ENCODE measurements at regions not wholly inside any gene's neighbourhood (a gene's known extent, or its start where the extent isn't known, plus 50 kb on each side); places are given as distances from the start of the nearest gene placed in this dataset.

- Histone ChIP-seq H3K27ac (ENCODE audit: low read length) (no peak overlapping the region), H2AFZ (ENCODE audit: low read depth, low read length) (no peak overlapping the region), H3K9me2 (ENCODE audit: insufficient read depth, low read length) (no peaks in the 10 kb centered on the region), H4K20me1 (ENCODE audit: insufficient read depth) (no peaks in the 10 kb centered on the region), H3K9ac (ENCODE audit: low read length) (no peak overlapping the region), H3K79me2 (replicated peaks; ENCODE audit: insufficient read depth, low read length) (no peaks in the 10 kb centered on the region), H3K4me3 (ENCODE audit: low read length) (no peak overlapping the region), H3F3A (ENCODE audit: insufficient read depth, low read length, poor library complexity, severe bottlenecking) (no peaks in the 10 kb centered on the region), H3K9me3 (ENCODE audit: low read length) (no peaks in the 10 kb centered on the region), H3K27me3 (ENCODE audit: insufficient read depth, low read depth, low read length) (no peaks in the 10 kb centered on the region), H3K36me3 (ENCODE audit: insufficient read depth, low read length) (no peaks in the 10 kb centered on the region), H3K4me2 (ENCODE audit: low read length) (no peak overlapping the region)
- TF ChIP-seq POLR2AphosphoS5 (IDR thresholded peaks at IDR 0.05) (no peak), REST (IDR thresholded peaks at IDR 0.05; ENCODE audit: borderline replicate concordance) (no peak), CTCF (IDR thresholded peaks at IDR 0.05; ENCODE audit: poor library complexity, severe bottlenecking) (no peak), EP300 (conservative IDR thresholded peaks at IDR 0.05; ENCODE audit: poor library complexity, severe bottlenecking) (no peak), RAD21 (conservative IDR thresholded peaks at IDR 0.05) (no peak), MXI1 (conservative IDR thresholded peaks at IDR 0.05; ENCODE audit: poor library complexity, severe bottlenecking) (no peak), SMC3 (conservative IDR thresholded peaks at IDR 0.05; ENCODE audit: poor library complexity) (no peak), EZH2 (IDR thresholded peaks at IDR 0.05; ENCODE audit: borderline replicate concordance, insufficient read depth, low read length, poor library complexity, severe bottlenecking) (no peak)
Observed at GRCh38 chr2:224106794-224107193, 67.7 kb upstream of the SERPINE2 start.

GRCh38 chr2:224104668-224105386 lies 65.7 kb upstream of the SERPINE2 start:
- H4K20me1 ChIP-seq (ENCODE audit: insufficient read depth): no peaks in the 10 kb centered on the region
- H2AFZ ChIP-seq (ENCODE audit: low read depth, low read length): no peak overlapping the region
- H3K4me3 ChIP-seq (ENCODE audit: low read length): no peak overlapping the region
- H3K79me2 ChIP-seq (replicated peaks; ENCODE audit: insufficient read depth, low read length): no peaks in the 10 kb centered on the region
- H3F3A ChIP-seq (ENCODE audit: insufficient read depth, low read length, poor library complexity, severe bottlenecking): no peaks in the 10 kb centered on the region
- no peaks in the 10 kb centered on the region for H3K9me2 ChIP-seq (ENCODE audit: insufficient read depth, low read length)
- H3K9ac ChIP-seq (ENCODE audit: low read length): no peak overlapping the region
- no peak overlapping the region for H3K4me2 ChIP-seq (ENCODE audit: low read length)
- TF ChIP-seq EP300 (conservative IDR thresholded peaks at IDR 0.05; ENCODE audit: poor library complexity, severe bottlenecking) (no peak), RAD21 (conservative IDR thresholded peaks at IDR 0.05) (no peak), POLR2AphosphoS5 (IDR thresholded peaks at IDR 0.05) (no peak), MXI1 (conservative IDR thresholded peaks at IDR 0.05; ENCODE audit: poor library complexity, severe bottlenecking) (no peak), CTCF (IDR thresholded peaks at IDR 0.05; ENCODE audit: poor library complexity, severe bottlenecking) (no peak), TAF1 (IDR thresholded peaks at IDR 0.05; ENCODE audit: low read depth) (no peak), EZH2 (IDR thresholded peaks at IDR 0.05; ENCODE audit: borderline replicate concordance, insufficient read depth, low read length, poor library complexity, severe bottlenecking) (no peak), REST (IDR thresholded peaks at IDR 0.05; ENCODE audit: borderline replicate concordance) (no peak), SMC3 (conservative IDR thresholded peaks at IDR 0.05; ENCODE audit: poor library complexity) (no peak)
- H3K36me3 ChIP-seq (ENCODE audit: insufficient read depth, low read length): no peaks in the 10 kb centered on the region
- H3K27me3 ChIP-seq (ENCODE audit: insufficient read depth, low read depth, low read length): no peaks in the 10 kb centered on the region
- no peaks in the 10 kb centered on the region for H3K9me3 ChIP-seq (ENCODE audit: low read length)
- H3K27ac ChIP-seq (ENCODE audit: low read length): no peak overlapping the region

Measured in neural cell (in vitro differentiated cells).